ENCODE measurements at regions not wholly inside any gene's neighbourhood (a gene's known extent, or its start where the extent isn't known, plus 50 kb on each side); places are given as distances from the start of the nearest gene placed in this dataset.

DNA sequence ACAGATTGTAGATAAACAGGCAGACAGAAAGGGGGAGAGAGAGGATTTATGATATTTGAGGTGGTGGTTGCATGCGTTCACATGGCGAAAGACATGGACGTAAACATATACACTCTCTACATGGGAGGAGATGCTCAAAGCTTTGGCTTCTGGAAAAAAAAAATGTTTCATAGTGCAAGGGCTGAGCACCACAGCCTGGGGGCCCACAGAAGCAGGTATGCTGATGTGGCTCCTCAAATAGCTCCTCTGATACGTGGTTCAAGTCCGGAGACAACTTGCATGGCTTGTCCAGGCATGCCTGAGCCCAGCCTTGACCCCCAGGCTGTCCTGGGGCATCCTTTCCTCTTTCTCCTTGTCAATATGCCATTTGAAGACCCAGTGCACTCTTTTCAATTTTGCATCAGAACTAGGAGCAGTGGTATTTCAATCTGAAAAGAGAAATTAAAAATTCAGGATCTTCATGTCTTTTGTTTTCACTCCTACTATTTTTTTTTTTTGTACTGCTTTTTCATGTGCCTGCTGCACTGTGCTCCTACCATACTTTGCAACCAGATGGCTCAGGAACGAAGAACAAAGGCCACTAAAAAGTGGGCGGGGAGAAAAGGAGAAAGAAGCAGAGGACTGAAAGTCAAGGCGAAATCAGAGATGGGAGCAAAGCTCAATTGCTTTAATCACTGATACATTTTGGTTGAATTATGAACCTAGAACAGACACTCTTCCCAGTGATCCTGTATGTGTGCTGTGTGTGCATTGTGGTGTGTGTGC, 495.7 kb upstream of the TCF4 start:
- DNase-seq (ENCODE audit: low read depth), result no peak

DNA sequence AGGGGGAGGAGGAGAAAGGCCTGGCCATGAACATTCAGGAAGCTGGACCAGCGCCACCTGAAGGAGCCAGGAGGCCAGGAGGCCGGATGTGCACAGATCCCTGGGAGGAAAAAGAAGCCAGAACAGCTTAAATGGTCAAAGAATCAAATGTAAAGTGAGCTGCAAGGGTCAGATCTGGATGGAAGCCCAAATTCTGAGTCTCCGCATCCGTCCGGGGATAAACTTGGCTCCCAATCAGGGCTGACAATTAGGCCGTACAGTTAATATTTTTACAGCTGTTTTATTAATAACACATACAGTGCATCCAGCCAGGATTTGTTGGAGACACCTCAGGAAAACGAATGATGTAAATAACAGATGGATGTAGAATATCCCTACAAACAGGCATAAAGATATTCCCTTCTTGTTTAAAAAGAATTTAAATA, 495.1 kb upstream of the TCF4 start:
- no peak for DNase-seq (ENCODE audit: low read depth)

DNA sequence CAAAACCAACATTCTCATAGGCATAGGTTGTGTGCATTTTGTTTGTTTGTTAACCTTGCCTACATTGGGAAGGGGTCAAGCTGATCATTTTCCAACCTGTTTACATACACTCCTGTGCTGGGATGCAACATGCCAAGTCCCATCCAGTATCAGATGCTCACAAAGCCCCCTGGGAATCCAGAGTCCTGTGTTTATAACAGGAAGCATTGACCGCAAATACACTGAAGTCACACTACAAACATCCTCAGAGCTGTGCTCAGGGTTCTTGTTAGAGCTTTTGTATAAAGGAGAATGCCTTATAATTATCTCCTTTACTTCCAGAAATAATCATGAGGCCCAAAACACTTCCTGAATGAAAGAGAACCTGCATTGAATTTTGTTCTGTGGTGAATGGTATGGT, 488.7 kb upstream of the TCF4 start:
- DNase-seq (ENCODE audit: low read depth), result no peak

DNA sequence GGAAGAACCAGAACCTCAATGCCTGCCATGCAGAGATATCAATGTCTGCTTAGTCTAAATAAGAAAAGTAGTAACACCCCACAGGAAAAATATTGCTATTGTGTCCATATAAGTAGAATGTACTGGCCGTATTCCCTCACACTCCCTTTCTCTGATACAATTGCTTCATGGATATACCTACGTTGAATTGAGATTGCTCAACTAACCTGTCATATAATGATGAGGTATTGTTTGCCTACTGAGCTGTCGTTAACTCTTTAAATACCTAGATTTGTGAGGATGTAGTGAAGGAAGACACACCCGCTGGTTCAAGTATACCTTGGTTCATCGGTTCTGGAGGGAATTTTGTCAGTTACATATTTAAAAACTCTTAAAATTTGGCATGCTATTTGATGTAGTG, 480.7 kb upstream of the TCF4 start:
- DNase-seq (ENCODE audit: low read depth), result no peak

DNA sequence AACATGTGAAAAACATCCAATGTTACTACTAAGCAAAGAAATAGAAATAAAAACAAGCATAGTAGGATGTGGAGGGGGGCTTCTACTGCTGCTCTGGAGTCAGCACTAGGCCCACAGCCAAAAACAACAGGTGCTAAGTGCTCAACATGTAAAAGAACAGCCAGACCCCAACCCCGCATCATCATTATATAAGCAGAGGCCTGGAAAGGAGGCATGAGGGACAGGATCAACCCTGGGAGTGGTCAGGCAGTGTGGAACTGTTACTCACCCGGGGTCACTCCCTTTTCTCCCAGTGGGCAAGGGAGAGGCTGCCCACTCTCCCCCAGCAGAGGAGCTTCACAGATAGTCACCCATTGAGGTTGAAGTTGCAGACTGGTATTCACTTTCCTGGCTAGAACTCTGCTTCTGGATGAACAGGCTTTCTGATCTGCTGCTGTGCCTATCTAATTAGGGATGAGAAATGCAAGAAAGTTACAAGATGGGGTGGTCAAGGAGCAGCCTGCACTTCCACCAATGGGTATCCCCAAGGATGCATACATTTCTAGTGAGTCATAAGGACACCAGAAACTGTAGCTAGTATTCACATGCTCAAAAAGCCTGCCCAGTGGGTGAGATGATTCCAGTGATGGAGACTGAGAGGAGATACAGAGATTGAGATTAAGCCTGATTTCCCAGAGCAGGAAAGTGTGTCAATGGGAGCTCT, 480.1 kb upstream of the TCF4 start:
- DNase-seq (ENCODE audit: low read depth), result peak; percentile 17

DNA sequence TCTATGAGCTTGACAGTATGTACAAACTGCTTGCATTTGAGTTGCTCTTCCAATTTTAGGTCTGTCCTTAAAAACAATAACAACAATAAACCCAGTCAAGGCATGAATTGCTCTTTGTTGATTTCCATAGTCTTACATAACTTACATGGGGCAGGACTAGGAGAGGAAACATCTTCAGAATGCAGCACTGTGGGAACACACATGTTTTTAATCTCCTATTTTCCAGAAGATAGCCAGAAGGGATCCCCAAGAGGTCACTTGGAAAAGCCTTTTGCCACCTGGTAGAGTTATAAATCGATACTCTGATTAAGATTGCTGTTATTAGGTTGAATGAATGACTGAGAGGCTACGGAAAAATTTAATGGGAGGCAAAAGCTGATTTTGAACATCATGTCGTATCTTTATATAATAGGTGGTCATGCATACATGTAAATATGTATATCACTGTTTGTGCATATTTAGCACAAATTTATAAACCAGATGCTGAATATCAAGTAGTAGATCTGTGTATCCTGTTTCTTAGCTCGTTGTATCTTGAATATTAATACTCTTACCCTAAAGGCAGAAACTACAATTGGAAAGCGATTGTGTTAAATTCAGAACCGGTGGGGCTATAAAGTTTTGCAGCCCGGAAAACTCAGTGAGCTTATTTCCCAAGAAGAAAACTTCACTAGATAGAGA, 479.4 kb upstream of the TCF4 start:
- DNase-seq (ENCODE audit: low read depth), result no peak

DNA sequence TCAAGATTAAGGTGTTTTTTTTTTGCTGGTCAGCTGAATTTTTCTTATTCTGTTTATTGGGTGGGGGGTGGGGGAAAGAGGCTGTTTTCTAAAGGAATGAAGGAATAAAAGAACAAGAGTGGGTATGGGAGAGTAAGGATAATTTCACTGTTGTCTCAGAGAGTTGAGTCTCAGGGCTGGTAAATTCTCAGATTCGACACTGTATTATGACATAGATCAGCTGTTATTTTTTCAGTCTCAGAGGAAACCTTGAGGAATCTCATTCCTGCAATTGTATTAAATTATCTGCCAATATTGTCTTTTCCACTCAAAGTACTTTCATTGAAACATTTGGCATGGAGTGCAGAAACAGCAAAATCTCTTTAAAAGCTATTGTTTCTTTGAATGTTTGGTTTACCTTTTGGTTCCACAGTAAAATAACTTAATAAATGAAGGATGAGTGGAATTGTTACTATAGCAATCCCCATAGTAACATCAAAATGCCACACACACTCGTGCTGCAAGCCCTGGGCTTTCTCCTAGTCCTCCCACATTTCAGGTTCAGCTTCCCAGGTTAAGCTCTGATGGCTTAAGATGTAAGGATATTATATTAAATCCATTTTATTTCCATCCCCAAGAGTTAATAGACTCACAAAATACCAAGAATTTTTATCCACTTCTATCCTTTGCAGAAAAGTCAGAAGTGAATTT, 478.7 kb upstream of the TCF4 start:
- no peak for DNase-seq (ENCODE audit: low read depth)

DNA sequence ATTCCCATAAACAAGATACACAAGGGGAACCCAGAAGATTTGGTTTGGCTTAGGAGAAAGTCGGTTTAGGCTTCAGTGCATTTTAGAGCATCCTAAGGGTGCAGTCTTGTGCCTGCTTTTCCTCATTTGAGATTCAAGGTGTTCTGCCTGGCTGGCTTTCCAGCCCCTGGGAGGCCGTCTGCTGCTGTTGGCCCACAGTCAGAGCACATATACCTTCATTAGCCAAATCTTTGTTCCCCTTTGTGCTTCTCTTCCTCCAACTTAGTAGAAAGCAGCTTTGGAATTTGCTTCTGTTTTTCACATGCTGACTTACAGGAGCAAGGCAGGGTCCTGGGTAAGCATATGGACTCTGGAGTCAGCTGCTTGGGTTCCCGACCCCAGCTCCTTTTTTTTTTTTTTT, 477.1 kb upstream of the TCF4 start:
- no peak for DNase-seq (ENCODE audit: low read depth)

DNA sequence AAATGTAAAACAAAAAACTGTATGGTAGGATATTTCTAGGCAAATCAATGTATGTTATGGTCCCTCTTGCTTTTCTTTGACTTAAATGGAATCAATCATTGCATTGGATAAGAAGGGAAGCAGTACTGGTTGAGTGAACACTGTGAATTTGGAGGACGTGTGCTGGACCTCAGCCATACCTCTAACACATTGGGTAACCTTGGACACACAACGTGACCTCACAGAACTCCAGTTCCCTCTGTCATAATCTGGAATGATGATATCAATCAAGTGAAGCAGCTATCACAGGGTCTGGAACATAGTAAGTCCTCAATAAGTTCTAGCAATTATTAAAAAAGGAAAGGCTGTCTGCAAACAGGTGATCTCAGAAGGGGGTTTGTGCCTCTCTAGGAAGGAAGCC, 474.9 kb upstream of the TCF4 start:
- no peak for DNase-seq (ENCODE audit: low read depth)

DNA sequence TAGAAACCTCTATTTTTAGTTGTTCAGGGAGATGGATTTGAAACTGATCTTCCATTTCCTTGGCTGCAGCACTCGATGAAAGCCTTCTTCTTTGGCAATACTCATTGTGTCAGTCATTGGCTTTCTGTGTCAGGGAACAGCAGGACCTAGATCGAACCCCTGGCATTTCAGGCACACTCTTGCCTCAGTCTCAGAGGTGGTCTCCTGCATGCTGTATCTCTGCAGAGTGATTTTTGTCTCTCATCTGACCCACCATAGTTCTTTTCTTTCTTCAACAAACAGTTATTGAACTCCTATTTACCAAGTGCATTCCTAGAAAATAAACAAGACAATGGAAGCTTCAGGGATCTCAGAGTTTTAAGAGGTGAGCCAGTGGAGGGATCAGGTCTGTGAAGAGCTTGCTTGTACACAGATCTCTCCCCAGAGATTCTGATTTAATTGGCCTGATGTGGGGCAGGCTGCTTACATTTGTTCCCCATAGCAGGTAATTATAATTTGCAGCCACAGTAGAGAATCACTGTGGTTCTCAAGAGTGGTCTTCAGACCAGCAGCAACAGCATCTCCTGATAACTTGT, 473.1 kb upstream of the TCF4 start:
- no peak for DNase-seq (ENCODE audit: low read depth)

DNA sequence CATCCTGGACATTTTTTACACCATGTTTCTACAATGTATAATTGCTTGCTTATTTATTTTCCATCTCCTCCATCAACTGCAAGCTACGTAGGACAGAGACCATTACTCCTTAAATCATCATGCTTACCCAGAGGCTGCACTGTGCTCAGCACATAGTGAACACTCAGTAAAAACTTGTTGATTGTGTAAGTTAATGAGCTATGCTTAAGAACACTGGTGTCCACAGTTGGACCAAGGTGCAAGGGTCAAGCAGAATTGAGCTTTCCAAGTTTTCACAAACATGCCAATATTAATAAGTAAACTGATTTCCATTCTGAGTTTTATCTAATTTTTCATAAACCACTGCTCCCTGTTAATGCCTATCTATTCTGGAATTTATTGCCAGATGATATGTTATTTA, 464.2 kb upstream of the TCF4 start:
- no peak for DNase-seq (ENCODE audit: low read depth)

DNA sequence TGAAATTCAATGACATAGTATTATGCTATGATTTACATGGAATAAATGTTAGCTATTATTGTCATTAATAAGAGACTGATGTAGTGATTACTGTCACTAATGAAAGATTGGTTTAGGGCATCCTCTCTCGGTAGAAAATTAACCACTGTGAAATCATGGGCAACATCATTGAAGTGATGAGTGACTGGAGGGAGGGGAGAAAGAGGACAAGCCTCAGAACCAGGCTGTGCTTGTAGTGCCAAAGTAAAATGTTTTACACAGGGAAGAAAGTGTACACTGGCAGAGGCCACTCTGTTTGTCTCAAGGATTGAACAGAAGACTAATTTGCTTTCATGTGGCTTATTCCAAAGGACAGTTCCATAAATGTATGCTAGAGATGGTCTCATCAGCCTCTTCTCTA, 456.2 kb upstream of the TCF4 start:
- no peak for DNase-seq (ENCODE audit: low read depth)

DNA sequence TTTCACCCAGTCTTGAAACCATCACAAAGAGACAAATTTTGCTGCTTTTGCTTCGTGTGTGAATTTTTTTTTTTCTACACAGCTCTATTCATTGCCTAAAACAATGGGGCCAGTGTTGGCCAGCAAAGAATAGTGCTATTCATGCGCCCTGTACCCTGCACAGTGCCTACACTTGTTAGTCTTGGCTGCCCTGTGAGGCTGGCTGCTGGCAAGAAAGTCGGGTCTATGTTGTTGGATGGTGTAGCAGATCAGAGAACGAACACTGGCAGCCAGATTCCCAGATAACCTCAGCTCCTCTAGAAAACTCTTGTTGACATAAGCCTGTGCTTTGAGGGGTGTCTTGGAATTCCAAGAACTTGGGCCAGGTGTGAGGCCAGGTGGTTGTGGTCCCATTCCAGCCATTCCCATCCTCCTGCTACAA, 455.7 kb upstream of the TCF4 start:
- DNase-seq (ENCODE audit: low read depth), result no peak

DNA sequence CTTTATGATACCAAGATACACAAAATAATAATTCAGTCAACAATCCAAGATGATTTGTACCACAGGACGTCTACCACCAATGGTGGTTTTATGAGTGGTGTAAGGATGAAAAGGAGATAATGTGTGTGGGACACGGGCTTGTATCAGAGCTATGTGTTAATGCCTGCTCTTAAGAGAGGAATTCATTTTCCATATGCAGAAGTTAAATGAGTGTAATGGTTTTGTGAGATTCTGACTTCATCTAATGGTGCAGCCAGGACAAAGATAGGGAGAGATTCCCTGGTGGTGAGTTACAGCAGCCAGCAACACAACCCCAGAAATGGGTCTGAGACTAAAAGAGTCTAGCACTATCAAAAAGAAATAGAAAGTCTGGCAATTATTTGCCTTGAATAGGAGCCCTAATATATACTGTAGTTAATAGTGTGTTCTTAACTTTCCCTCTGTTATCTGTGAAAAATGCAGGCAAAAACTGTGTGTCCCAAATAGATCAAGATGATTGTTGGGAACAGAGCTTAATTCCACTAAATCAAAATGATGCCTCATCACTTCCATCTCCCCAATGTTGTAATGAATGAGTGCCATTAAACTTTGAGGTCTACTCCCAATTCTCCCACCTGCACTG, 455.0 kb upstream of the TCF4 start:
- DNase-seq (ENCODE audit: low read depth), result no peak

DNA sequence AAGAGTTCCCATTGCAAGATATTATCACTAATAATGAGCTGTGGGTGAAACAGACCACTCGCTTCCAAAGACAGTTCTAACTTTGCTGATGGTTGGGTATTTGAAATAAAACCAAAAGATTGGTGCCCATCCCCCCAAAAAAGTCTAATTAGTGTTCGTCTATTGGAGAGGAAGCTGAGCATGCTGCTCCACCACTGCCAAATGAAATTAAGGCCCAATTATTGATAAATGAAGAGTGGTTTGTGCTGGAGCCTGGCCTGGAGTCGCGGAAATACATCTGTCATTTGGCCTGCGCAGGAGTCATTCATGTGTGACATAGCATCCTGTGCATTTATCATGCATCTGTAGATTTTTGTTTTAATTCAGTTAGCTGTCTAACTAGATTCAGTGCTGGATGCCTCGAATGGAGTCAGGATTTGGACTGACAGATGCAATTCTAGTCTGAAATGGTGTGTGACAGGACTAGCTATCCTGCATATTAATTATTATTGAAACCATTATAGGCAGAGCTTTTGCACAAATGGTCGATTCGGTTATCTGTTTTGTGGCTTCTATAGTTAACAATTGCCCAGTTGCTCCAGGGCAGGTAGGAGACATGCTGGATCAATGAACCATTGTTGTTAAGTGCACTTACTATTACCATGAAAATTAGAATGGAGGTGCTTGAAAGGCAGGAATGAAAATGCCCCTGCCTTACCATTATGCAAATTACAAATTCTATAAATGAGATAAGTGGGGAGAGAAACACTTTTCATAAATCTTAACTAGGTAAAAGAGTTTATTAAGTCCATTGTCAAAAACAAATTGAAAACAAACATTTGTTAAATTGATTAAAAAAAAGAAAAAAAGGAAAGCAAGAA, 450.4 kb upstream of the TCF4 start:
- DNase-seq (ENCODE audit: low read depth), result no peak

DNA sequence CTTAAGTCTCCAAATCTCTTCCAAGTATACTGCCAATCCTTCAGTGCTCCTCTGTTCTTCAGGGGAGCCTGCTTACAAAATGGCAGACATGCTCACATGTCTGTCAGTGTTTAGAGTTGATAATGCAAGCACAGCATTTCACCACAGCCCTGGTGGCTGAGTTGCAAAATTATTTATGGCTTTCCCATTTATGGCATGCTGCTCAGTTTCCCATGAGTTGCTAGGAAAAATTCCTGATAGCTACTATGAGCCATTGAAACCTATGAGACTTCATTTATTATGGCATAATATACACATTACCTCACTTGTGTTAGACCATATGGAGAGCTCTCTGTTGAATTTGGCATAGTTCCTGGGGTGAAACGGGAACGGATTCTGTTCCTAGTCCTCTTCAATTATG, 448.7 kb upstream of the TCF4 start:
- DNase-seq (ENCODE audit: low read depth), result peak; percentile 14

DNA sequence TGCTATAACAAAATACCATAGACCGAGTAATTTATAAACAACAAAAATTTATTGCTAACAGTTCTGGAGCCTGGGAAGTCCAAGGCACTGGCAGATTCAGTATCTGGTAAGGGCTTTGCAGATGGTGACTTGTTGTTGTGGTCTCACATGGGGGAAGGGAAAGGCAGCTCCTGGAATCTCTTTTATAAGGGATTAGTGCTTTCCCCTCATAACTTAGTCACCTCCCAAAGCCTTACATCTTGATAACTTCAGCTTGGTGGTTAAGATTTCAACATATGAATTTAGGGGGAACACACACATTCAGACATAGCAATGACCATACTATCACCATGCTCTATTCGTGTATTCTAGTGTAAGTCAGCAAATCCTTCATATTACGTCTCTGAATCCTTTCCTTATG, 447.6 kb upstream of the TCF4 start:
- DNase-seq (ENCODE audit: low read depth), result peak; percentile 65

DNA sequence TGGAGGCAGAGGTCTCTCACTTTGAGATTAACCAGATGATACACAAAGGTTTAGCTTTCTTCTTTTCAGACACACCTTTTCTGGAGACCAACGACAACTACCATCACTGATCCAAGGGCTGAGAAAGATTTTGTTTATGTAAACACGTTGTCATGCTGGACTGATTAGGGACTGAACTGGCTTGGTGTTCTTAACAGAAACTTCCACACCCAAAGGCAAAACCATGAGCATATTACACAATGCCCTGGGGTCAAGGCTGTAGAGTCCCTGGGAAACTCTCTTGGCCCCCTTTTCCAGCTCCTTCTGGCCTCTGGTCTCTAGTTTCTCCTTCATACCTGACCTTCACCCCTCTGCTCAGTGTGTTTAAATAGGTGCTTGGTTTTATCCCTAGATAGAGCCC, 447.0 kb upstream of the TCF4 start:
- no peak for DNase-seq (ENCODE audit: low read depth)

DNA sequence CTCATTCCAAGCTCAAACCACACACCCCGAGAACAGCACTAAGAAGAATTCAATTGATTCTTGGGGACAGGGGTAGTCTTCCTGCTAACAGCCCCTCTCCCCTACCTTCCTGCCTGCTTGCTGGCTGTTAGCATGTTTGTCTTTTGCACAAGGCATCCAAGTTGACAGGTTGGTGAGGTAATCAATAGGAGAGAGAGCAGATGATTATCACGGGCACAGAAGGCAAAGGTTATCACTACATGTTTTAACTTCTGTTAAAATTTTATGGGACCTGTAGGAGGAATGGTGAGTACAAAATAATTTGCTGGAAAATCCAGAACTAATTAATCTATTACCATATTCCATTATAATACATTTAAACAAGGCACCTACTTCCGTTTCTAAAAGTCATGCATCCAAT, 442.1 kb upstream of the TCF4 start:
- DNase-seq (ENCODE audit: low read depth), result no peak

DNA sequence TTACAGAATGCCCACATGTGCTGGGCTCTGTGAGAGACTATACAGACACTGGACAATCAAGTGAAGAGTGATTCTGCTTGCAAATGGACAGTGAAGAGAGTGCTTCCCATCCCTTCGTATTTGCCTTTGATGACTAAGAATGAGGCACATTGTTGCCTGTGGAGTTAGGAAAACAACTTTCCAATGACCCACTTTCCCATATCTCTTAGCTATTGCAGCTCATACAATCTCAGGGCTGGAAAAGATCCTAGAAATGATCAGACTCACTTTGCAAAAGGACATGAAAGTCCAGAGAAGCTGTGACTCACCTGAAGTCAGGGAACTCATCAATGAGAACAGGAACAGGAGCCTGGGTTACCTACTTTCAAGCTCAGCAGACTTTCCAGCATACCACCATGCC, 440.5 kb upstream of the TCF4 start:
- peak; percentile 14 for DNase-seq (ENCODE audit: low read depth)

DNA sequence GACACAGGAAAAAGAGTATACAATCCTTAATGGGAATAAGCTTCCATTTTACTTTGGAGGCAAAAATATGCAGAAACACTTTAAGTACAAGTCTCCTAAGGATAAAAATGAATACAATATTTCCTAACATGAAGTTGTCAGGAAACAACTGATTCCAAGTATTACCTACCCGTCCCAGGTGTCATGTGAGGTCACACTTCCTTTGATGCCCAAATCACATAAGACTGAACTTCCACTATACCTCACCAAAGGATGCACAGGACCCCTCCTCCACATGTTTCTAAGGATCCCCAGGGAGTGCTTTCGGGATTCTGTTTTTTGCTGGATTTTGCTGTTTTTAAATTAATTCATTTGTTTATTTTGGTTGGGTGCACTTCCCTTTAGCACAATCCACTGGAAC, 438.5 kb upstream of the TCF4 start:
- no peak for DNase-seq (ENCODE audit: low read depth)

Measured in amniotic epithelial cell (primary cell).